HPDE6-E6E7 (cell line): ENCODE measurements at regions not wholly inside any gene's neighbourhood (a gene's known extent, or its start where the extent isn't known, plus 50 kb on each side); places are given as distances from the start of the nearest gene placed in this dataset.
A peak's percentile ranks its signal among the peaks of the same experiment; 100 is the strongest.

Source experiments
- DNase-seq: peaks from one replicate; pipeline ENCODE4 v3.0.0; 2011; ENCODE audit warnings: missing footprints; ENCODE audit errors: extremely low spot score

DNA sequence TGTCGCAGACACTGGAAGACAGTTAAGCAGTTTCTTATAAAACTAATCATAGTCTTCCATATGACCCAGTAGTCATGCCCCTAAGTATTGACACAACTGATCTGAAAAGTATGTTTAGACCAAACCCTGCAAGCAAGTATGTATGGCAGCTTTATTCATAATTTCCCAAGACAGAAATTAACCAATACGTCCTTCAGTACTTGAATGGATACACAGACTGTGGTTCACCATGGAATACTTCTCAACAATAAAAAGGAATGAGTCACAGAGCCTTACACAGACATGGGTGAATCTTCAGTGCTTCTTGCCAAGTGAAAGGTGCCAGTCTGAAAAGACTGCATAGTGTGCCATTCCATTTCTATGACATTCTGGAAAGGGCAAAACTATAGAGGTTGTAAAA, 50.2 kb upstream of the AKR1E2 start:
- DNase-seq = no peak

DNA sequence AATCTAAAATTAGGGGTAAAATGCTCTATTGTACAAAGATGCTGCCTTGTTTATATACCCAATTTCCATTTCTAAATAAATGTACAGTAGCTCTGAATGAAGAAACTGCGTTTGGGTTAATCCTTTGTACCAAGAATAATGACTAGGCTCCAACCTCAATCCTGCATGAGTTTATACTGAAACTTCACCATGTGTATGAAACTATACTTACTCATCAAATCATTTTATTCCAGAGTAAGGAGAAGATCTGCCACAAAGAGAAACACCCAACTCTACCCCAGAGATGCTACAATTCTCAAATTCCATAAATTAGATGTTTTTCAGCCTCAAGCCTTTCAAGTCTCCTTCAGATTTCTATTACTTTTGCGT, 53.8 kb upstream of the AKR1E2 start:
- DNase-seq = no peak

DNA sequence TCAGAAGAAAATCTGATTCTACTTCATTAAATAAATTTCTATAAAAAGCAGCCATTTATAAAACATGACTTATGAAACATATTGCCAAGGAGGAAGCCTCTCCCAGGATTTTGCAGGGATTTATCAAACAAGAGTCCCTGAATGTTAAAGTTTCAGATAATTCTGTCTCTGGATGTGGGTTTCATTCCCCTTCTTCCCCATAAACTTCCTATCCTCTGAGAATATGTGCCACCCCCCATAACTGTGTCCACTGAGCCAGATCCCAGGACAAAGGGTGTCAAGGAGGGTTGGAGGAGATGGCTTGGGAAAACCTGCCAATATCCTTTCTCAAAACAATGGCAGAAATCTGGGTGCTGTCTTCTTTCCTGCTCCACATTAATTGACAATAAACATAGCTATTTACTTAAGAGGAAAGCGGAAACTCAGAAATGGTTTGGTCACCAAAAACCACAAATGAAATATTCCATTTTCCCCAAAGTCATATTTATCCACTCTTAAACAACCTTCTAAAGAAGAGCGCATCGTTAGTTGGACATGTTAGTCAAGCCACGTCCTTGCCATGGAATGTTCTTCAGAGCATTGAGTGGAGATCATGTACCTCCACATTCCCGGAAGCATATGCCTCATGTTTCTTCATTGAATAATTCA, 54.3 kb upstream of the AKR1E2 start:
- no peak for DNase-seq

DNA sequence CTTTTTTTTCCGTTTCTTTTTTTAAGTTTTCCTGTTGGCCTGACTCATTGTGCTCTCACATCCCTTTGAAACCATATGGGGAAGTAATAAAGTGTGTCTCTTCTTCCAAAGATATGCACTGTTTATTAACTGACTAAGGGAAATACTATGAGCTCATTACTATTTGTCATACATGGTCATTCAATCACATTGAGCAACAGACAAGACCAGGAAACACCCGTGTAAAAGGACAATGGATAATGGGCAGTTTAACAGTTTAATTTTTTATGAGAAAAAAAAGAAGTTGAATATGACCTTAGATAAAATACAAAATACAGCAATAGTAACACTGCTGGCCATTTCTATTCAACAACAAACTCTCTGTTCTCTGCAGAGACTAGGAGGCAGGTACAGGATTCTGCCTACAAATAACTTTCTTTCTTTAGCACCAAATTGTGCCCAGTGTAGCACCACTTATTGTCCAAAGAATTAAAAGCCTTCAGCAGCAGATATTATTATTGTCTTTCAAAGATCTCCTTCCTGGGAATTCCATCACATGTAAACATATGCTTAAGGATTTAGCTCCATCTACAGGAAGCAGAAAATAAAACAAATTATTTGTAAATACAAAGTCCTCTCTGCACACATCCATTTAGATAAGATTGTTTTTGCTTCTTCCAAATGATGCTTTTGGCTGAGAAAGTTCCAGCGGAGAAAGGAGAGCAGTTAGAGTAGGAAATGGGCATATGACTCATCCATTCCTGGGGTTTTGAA, 55.0 kb upstream of the AKR1E2 start:
- peak; percentile 15 for DNase-seq

DNA sequence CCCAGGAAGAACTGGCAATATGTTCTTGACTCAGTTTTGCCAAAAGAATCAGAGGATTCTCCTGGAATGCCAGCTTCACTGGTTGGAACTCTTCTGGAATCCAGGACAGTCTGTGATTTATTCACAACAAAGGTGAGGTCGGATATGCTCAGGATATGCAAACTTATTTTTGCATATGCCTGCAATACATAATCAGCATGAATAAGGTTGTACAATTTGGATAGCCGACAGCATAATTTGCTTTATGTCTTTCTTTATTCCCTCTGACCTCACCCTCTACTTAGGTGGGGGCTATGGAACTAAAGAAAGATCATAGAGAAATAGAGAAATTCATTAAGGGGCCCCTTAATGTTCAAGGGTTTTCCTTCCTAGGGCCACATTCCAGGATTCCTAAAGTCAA, 57.6 kb upstream of the AKR1E2 start:
- DNase-seq = no peak

DNA sequence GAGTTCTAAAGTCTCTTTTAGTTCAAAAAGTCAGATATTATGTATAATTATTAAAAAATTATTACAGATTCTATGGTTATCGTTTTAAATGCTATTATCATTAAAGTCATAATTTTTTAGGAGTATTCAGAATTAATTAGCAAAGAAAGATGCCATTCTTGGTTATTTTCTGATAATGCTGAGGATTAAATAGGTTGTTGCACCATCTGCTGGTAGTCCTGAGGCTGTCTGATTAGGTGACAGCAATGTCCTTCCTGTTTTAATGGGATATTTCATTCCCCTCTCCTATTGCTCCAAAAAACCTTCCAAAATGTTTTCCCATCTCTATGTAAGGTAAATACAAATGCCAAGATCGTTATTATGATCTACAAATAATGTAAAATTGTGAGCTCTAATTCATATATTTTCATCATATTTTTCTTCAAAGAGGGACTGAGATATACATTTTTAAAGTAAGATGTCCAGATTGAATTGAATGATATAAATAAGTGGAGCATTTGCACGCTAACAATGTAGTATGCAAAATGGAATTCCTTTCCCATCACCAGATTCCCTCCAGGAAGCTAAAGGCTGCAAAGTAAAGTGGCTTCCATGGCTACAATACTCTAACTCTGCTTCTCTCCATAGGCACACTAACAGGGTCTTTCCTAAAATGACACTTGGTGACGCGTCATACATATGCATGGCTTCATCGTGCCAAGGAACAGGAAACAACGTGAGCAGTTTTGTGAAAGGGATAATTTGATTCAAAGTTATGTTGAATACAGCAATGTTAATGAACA, 58.8 kb upstream of the AKR1E2 start:
- DNase-seq = no peak

DNA sequence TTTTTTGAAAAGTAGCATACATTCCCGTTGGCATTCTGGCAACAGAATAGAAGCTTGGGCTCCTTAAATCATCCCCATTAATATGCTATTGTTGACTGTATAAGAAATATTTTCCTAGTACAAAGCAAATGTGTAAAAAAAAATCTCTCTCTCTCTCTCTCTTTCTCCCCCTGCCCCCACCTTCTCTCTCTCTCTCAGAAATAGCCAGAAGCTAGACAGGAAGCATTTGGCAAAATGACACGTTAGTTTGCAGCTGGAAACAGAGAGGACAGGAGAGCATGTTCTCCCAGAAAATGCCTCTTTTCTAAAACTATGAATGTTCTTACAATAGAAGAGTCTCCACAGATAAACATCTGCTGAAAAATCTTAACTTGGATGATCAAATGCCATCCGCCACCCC, 59.6 kb upstream of the AKR1E2 start:
- DNase-seq = no peak

DNA sequence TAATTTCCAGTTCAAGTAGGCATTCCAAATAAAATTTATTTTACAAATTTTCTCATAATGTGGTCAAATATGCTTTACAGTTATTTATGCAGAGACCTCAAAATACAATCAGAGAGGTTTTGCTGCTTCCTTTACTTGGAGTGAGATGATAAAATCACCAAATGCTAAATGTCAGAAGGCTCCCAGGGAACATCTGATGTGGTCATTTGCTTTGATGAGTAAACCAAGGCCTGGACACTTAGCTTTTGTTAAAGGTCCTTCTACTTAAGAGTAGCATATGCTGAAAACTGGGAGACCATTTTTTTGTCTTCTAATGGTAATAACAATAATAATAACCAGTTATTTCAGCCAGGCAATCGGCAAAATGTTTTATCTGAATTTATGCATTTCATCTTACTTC, 60.6 kb upstream of the AKR1E2 start:
- no peak for DNase-seq

DNA sequence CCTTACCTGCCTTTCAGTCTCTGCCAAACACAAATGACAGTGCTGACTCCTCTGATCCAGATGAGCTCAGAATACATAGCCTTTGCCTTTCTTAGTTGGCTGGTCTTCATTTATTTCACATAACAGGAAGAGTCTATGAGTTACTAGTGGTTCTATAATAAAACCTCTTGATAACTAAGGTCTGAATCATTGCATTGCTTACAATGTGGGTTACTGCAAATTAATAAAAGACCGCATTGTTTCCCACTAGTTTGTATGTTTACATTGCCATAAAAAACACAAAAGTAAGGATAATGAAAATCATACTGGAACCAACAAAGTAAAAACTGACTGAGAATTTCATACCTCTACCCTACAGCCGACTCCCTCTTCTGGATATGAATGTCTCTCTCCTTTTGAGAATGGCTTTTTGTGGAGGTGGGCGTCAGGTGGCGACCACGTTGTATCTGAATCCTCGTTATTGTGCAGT, 62.0 kb upstream of the AKR1E2 start:
- no peak for DNase-seq

DNA sequence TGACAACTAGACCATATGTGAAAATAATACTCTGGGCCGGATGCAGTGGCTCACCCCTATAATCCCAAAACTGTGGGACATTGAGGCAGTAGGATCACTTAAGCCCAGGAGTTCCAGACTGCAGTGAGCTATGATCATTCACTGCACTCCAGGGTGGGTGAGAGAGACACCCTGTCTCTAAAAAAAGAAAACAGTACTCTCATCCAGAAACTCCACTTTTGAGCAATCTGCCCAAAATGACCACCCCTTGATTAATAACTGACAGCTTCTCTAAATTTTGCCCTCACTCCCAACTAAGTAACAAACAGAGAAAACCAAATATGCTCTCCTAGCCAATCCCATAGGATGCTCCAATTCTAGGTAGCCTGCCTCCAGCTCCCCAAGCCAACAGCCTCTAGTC, 62.5 kb upstream of the AKR1E2 start:
- no peak for DNase-seq

DNA sequence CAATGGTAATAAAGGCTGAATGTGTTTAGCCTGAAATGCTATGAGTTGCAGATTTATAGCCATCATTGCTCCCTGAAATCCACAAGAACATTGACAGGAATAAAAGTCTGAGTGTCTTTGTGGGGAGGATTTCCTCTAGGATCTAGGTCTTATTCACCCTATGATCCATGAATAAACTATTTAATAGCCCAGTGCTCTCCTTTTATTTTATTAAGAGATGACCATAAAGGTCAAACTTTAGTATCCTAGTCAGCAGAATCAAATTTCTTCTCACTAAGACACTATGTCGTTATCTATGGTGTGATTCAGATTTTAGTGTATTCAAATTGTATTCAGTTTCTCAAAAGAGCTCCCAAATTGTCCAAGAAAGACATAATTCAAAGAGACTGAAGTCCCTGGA, 67.8 kb upstream of the AKR1E2 start:
- DNase-seq = no peak

DNA sequence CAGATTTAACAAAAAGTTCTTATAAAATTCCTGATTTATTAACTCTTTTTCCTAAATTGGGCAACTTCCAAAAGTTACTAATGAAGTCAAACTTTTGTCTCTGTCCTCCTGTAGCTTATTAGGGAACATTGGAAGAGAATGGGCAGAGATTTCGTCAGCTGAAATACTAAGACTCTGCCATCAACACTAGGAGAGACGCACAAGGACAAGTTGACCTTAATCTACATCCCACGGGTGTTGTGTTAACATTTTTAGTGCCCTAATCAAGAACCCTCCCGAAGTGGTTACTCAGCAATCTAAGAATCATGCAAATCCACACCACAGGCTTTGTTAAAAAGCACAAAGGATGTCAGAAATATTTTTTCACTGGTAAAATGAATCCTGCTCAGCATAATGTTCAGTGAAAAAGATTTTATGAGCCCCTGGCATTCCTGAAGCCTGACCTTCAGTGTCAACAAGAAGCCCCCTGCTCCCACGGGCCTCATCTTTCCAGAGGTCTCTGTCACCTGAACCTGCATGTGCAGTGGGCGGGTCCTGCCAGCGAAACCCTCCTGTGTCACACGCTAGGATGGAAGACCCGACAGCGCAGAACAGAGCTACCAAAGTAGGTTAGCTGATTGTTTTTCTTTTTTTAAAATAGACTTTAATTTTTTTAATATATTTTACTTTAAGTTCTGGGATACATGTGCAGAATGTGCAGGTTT, 70.6 kb upstream of the AKR1E2 start:
- no peak for DNase-seq

DNA sequence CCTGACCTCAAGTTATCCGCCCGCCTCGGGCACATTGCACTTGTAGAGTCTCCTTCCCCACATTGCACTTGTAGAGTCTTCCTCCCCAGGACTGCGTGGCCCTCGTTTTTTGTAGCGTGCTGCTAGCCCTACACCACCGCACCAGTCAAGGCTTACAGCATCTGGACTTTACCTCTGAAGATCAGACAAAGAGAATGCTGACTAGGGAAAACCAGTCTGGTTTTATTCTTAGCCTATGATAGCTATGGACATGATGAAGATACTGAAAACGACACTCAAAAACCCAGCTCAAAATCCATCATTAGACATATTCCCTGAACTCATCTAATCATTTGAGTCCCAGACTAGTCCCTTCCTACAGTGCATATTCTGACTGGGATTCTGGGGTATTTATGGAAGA, 71.9 kb upstream of the AKR1E2 start:
- no peak for DNase-seq

DNA sequence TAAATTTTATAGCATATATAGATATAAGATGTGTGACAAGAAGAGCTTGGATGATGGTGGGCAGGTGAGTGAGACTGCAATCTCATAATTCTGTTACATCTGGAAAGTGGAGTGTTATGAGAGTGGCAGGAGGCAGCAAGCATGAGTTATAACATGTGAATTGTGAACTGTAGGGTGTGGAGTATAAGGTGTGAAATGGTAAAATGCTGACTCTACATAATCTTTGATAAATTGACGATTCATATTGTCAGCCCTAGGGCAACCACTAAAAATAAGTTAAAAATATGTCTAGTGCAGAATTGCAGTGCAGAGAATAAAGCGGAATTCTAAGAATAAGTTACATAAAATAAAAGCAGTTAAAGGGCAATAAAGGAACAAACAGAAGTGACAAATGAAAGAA, 74.8 kb upstream of the AKR1E2 start:
- DNase-seq = no peak

DNA sequence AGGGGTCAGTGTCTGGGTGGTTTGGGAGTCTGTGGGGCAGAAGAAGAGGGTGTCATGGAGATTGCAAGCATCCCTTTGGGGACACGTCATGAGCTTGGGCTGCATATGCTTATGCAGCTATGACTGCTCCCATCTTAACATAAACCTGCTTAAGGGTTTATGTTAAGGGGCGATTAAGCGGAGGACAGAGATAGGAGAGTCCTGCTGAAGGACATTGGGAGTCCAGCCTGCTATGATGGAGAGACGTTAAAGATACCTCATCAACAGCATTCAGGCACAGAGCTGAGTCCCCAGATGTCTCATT, 76.8 kb upstream of the AKR1E2 start:
- no peak for DNase-seq

DNA sequence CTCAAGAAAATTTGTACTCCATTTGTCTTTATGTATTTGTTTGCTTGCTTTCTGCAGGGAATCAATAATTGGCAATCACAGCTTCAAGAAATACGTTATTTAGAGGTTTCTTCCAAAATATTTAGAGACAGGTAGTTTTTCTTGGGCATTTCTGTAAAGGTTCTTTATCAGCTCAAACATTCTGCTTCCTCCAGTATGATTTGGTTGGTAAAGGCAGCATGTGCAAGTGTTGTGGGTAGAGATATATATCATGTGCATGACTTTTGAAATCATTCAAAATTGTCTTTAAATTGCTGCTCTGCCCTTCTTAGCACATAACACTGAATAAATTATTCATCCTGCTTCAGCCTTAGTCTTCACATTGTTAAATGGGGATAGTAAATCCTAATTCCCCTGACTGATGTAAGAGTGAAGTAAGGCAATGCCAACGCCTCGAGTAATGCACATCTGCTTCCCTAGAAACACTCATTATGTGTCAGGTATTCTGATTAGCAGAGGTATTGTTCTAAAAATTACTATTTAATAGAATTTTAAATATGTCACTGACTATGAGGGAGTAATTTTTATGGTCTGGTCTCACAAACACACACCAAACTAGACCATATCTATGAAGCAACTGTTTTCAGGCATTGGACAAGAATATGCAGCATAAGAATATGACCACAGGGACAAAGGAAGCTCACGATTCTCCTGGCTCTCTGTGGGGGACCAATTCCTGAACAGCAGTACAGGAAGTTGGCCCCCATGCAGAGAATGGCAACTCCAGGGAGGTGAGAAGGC, 77.3 kb upstream of the AKR1E2 start:
- no peak for DNase-seq

DNA sequence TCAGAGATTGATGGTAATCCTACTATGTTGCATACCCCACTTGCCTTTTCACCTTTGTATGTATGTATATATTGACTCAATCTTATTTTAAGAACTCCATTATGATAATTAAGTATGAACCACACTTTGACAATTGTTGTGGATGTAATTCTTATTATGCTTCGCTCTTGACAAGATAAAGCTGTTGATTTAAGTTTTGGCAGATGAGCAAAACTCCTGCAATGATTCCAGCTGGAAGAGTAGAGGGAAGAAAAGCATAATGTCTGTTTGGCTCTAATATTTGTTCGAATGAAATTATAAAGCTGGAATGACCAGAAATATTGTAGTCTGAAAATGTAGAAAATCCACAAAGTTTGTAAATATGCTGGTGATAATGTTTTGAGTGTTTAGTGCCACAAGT, 83.8 kb upstream of the AKR1E2 start:
- no peak for DNase-seq

DNA sequence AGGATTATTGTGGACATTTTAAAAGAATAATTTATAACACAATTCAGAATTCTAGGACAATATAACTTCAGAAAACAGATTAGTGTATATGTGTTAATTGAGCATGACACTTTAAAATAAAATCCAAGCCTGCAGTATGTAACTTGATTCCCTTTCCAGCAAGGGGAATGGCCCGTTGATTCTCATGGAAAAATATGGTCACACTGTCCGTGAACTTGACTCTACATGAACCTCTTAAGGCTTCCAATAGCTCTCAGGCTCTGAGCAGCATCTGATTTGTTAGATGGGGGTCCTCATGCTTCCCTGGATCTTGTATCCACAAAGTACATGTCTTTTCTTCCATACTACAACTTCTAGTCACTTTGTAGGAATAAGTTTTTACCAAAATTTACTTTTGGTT, 85.5 kb upstream of the AKR1E2 start:
- DNase-seq = no peak

DNA sequence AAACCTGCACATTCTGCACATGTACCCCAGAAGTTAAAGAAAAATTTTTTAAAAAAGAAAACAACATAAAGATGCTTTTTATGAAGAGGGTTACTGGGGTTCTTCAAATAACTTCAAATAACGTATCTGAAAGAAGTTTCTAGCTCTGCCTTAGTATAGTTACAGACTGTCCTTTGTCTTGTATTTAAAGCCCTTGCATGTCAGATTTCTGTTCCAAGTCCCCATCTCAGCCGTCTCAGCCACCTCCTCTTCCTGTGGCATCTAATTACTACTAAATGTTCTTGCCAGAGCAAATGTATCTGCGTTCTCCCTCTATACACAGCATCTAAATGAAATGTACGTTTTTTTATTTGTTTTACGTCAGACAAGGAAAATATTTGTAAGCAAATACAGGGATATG, 89.4 kb upstream of the AKR1E2 start:
- no peak for DNase-seq

DNA sequence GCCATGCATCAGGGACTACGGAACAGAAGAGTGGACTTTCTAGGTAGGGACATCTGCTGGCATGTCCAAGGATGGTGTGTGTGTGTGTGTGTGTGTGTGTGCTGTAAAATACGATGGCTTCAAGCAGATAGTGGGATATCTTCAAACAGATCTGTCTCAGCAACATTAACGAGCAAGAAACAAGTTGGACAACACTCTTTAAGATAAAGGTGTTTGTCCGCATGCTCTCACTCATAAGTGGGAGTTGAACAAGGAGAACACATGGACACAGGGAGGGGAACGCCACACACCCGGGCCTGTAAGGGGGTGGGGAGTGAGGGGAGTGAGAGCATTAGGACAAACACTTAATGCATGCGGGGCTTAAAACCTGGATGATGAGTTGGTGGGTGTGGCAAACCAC, 89.8 kb upstream of the AKR1E2 start:
- DNase-seq = no peak

DNA sequence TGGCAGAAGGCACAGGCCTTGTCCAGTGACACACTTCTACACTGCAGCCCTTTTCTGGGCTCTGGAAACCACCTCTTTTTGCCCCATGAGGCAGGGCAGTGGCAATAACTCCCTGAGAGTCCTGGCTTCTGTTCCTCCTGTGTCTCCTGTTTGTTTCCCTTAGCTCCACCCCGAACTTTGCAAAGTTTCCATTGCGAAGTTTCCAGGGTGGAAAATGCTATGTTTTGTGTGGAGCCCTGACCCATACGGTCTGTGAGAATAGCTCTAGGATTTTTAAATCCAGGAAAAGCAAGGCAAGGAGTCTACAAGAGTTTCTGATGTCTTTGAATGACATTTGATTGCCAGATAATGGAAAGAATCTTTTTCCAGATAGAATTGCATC, 92.2 kb upstream of the AKR1E2 start:
- no peak for DNase-seq
